ENCODE measurements at regions not wholly inside any gene's neighbourhood (a gene's known extent, or its start where the extent isn't known, plus 50 kb on each side); places are given as distances from the start of the nearest gene placed in this dataset.

GRCh38 chr4:13944095-13944511, 316.6 kb upstream of the BOD1L1 start:
- no peak for DNase-seq

GRCh38 chr4:13947921-13948320, 320.4 kb upstream of the BOD1L1 start:
- no peak for DNase-seq

- DNase-seq, result no peak
These were observed 323.0 kb upstream of the BOD1L1 start for GRCh38 chr4:13950491-13950890.

- no peak for DNase-seq
These were observed 325.6 kb upstream of the BOD1L1 start for GRCh38 chr4:13953083-13953482.

DNA sequence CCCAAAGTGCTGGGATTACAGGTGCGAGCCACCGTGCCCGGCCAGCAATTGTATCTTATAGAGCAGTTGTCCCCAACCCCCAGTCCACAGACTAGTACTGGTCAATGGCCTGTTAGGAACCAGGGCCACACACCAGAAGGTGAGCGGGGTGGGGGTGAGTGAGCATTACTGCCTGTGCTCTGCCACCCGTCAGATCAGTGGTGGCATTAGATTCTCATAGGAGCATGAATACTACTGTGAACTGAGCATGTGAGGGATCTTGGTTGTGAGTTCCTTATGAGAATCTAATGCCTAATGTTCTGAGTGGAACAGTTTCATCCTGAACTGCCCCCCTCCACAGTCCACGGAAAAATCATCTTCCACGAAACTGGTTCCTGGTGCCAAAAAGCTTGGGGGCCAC, 328.0 kb upstream of the BOD1L1 start:
- no peak for DNase-seq

- no peak for DNase-seq
These were observed 329.4 kb upstream of the BOD1L1 start for GRCh38 chr4:13956947-13957346.

GRCh38 chr4:13957871-13958270, 330.3 kb upstream of the BOD1L1 start:
- DNase-seq, result no peak

DNA sequence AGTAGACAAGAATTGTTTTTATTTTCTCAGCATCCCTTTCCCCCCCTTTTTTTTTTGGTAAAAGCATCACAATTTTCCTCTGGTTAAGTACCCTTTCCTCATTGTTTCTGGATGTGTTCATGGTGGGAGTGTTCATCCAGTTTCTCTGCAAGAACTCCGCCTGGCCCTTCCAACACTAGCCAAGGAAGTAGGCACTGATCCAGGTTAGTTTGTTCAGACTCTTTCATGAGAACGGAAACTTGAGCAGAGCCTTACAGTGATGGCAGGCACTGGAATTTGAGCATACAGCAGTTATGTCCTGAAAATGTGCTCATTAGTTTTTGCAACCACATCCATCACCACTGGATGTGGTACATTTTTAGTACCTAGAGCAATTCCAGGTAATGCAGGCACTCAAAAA, 336.1 kb upstream of the BOD1L1 start:
- no peak for DNase-seq

DNA sequence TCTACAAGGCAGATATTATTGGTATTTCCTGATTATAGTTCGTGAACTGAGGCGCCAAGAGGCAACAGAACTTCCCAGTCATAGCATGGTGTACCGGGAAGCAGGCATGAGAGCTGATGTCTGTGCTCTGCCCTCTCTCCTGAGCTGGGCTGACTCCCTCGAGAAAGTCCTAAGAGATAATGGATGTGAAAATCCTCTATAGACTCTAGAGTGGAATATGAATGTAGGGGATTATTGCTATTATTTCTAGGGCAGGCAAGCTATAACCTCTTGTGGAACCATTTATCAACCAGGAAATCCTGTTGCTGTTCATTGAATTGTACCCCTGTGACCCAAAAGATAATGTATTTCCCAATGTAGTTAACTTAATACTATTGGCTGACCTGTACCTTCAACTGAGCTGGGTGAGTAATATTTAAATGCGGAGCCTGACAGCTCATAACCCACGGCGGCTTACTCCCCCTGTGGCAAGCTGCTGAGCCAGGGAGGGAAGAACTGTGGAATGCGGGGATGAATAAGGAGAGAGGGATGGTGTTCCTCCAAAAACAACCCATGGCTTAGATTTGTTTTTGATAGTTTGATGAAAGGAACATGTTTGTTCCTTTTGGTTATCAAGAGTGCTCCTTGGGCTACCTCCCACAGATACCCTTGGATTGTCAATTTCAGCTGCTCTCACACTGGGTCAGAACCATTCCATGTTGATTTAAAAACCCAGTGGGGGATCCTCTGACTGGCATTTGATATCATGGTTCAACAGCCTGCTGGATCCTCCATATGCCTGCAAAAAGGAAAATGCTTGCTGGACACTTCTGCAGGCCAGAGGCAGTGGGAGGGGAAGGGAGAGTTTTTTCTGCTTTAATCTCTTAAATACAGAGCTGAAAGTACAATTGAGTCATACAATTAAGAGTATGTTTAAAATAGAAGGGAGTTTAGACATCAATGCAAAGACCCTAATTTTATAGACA, 339.0 kb upstream of the BOD1L1 start:
- DNase-seq, result no peak

DNA sequence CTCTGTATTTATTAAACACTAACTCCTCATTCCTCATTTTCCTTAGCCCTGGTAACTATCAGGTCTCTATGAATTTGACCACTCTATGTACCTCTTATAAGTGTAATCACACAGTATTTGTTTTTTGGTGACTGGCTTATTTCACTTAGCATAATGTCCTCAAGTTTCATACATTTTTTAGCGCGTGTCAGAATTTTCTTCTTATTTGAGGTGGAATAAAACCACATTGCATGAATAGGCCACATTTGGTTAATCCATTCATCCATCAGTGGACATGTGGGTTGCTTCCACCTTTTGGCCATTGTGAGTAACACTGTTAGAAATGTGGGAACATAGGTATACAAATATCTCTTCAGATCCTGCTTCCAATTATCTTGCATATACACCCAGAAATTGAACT, 341.2 kb upstream of the BOD1L1 start:
- no peak for DNase-seq

DNA sequence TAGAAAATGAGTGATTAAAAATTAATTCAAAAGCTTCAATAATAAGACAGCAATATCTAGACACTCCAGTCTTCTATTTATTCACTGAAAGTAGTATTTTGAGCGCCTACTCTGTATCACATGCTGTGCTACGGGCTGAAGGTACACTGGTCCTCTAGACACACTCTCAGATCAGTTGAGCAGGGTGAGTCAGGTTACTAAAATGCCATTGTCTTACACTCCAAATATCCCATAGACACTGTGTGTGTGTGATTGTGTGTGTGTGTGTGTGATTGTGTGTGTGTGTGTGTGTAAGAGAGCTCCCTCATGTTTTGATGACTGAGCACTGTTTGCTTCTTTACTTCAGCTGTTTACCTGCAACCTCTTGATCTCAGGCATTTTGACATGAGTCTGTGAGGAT, 342.8 kb upstream of the BOD1L1 start:
- DNase-seq, result no peak

DNA sequence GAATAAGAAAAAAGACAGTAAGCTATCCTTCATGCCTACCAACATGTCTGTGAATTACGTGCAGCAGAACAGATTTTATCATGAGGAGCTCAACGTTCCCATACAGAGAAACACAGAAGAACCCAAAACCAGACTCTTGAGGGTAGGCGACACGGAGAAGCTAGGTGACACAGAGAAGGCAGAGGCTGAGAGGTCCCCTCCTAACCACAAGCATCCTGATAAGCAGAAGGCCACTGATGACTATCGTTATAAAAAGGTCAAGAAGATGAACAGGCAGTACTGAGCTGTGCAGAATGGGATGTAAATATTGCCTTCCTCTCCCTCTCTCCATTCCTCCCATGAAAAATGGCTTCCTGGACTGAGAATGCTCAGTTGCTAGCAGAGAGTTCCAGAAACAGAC, 350.2 kb upstream of the BOD1L1 start:
- no peak for DNase-seq

DNA sequence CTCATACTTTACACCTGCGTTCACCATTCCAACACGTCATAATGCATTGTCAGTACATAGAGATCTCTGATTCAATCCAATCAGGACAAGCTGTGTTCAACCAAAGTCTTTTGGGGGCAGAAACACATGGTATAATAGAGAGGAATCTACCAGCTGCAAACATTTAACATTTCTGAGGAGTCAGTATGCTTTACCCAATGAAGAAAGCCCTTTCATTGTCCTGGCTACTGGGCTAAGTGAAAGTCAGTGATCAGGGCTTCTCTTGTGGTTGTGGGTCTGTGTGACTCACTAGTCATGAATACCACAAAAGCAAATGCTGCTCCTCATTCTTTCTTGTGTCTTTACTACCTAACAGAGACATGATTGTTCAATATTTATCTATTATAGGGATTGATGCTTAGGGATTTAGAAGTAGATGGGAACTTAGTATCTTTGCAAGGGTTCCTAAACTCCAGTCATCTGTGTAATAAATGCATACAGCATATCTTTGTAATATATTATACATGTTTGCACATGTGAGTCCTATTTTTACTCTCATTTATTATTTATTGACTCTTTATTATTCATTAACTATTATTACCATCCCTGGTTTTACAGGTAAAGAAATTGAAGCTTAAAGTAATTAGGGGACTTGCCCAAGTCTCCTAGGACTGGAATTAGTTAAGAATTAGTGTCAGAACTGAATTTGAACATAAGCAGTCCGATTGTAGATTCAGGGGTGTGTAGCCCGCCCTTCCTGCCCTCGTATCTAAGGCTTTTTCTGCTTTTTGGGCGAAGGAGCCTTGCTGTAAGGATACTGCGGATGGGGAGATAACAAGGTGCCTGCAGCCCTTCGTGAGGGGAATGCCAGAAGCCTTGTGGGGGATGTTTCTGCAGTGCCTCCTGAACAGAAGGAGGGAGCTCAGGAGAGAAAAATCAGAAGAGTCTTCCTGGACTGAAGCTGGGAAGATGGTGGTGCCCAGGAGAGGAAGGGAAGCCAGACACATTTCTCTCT, 353.1 kb upstream of the BOD1L1 start:
- DNase-seq, result no peak

DNA sequence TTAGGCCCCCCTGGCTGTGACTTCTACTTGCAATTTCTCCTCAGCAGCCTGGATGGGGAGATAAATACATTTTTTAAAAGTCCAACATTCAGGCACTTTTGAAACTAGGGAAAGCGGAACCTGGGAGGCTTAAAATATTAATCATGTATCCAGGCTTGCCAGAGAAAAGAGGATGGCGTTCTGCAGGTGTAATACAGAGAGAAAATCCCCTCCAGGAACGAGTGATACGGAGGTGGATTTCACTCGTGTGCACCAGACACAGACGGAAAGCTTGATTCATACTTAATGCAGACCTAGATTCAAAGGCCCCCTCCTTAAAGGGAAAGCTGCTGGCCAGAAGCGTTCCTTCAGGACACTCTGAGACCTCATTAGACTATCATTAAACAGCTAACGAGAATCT, 354.0 kb upstream of the BOD1L1 start:
- no peak for DNase-seq

- no peak for DNase-seq
These were observed 354.5 kb upstream of the BOD1L1 start for GRCh38 chr4:13982010-13982409.

- DNase-seq, result no peak
These were observed 355.8 kb upstream of the BOD1L1 start for GRCh38 chr4:13983189-13983790.

GRCh38 chr4:13984991-13985800, 357.7 kb upstream of the BOD1L1 start:
- DNase-seq, result no peak

DNA sequence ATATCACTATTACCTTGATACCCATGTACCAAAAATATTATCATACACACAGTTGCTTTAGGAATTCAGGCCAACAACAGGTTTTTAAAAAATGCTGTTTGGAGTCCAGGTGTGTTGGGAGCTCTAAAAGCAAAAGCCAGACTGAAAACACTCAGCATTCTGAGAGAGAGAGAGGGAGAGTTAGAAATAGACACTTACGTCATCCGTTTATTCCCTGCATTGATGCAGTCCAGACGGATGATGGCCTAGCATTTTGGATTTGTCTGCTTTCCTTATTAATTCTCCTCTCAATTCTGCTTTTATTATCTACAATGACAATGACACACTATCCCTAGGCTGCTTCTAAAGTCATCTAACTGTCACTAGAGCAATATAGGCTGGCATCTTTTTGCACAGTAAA, 358.3 kb upstream of the BOD1L1 start:
- DNase-seq, result no peak

DNA sequence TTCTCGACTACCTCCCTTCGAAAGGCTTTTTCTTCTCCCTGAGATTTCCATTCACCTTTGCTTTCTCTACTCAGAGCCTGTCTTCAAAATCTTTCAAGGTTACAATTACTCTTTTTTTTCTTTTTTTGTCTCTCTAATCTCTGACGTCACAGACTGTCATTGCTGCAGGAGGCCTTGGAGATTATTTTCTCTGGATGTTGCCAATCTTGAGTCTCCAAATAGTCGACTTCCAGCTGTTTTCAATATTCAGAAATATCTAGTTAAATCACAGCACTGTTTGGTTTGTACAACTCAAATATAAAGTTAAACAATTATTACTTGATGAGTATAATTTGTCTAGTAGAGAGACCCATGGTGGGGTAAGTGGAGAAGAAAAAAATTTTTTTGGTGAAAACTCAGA, 359.0 kb upstream of the BOD1L1 start:
- DNase-seq, result no peak

DNA sequence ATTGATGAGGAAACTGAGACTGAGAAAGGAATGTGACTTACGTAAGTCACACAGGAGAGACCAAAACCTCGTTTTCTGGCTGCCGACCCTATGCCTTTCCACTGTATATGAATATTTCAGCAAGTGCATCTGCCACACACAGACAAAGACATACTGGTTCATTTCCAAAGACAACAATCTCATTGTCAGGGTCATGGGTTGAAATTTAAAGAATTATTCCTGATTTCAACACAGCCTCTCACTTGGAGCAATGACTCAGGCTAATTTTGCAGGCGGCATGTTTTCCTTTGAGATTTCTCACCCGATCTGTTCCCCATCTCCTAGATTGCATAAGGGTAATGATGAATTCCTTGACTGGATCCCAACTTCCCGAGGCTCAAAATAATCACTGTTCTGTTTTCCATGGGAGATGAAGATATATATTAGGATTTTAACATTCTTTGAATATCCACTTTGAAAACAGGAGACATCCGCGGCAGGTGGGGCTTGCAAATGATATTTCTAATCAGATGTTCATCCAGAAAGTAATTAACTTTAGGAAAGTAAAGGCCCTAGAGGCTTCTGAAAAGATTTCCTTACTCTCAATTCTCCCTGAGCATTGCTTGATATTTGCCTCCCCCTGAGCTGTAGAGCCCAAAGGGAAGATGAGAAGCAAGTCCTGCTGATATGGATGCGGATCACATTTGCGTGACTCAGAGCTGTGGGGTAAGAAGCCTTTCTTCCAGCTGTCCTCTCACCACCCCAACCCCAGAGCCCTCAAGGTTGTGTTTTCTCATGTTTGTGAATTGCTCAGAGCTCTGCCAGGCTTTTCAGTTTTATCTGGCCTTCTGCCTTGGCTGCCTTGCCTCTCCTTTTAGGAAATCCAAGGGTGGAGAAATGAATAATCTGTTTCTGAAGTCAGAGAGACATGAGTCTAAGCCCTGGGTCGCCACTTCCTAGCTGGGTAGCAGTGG, 361.1 kb upstream of the BOD1L1 start:
- no peak for DNase-seq

DNA sequence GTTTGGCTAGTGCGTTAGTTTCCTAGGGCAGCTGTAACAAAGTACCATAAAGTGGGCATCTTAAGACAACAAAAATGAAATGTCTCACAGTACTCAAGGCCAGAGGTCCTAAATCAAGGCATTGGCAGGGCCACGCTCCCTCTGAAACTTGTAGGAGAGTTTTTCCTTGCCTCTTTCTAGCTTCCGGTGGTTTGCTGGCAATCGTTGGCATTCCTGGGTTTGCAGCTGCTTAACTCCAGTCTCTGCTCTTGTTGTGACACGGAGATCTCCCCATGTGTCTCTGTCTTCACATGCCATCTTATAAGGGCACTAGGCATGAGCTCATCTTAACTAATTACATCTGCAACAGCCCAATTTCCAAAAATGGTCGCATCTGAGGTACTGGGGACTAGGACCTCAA, 362.0 kb upstream of the BOD1L1 start:
- no peak for DNase-seq

Data from stimulated activated CD4-positive, alpha-beta T cell treated with anti-CD3 and anti-CD28 coated beads, Interleukin-4, amount 100 ng/mL, for 1 hour (primary cell).